SW480 (cell line): ENCODE measurements at regions not wholly inside any gene's neighbourhood (a gene's known extent, or its start where the extent isn't known, plus 50 kb on each side); places are given as distances from the start of the nearest gene placed in this dataset.
"Not testable (repeated sequence)": the region's sequence is repeated elsewhere in the genome, so short reads cannot be mapped to it uniquely, and the experiment has no call there.

Experiments
- DNase-seq: peaks from one replicate; pipeline ENCODE4 v3.0.0-alpha.2; 2016; ENCODE audit warnings: low spot score

GRCh38 chr5:15021266-15022046 is 149.9 kb upstream of the ANKH start:
- no peak for DNase-seq

DNA sequence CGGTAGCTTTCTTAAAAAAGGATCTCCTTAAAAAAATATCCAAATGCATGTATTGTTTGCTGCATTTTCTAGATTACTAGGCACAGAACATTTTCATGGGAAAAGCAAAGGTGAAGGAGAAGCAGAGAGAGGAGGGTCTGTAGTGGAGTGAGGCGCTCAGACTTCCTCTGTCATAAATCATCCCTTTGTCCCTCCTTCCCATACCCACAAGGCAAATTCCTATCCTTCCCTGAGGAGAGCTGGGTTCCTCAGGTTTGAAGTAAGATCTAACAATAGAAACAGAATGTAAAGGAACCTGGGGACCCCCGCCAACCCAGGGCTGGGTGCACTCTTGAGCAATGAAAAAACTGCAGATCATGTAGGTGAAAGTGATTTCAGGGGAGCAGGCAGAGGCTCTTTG is 149.2 kb upstream of the ANKH start:
- DNase-seq, result no peak

DNA sequence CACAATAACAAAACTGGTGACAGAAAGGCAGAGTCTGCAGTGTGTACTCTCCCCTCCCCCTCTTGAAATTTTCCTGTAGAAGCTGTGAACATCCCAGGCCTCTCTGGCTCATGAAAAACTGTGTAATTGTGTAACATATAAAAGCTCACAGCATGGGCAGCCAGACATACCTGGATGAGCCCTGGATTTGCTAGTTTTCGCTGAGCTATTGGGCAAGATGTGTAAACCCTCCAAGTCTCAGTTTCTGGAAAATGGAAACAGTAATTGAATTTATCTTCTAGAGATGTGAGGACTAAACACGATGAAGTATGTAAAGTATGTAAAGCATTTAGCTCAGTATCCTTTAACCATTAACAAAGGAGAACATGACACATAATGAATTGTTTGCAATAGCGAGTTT is 143.2 kb upstream of the ANKH start:
- no peak for DNase-seq

DNA sequence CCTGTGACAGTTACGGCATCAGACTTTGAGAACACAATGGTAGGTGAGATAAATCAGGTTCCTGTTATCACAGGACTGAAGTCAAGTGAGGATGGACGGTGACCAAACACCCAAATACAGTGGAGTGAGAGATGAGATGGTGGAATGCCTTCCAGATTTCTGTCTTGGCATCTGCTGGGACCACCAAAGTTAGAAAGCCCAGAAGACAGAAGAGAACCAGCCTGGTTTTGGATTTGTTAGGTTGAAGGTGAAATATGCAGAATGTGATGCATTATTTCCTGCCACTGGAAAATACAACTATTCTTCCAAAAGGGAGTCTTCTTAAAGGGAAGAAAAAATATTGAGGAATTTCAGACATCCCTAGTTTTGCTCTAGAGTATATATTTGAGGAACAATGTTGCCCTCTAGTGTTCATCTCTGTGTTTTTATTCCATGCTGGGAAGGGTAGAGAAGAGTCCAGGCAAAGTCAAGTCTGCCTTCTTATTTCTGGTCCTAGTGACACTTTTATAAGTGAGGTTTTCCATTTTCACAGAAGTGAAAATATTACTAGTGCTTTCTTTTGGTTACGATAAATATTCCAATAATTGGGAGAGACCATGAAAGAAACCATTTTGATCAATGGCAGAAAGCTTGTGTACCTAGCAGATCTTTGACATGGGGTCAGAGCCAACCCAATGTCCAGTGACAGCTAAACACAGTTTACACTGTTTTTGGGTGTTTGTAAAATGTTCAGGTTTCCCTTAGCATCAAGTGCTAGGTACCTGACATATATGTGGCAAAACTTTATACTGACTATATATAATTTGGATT is 142.3 kb upstream of the ANKH start:
- DNase-seq, result peak; percentile 86

DNA sequence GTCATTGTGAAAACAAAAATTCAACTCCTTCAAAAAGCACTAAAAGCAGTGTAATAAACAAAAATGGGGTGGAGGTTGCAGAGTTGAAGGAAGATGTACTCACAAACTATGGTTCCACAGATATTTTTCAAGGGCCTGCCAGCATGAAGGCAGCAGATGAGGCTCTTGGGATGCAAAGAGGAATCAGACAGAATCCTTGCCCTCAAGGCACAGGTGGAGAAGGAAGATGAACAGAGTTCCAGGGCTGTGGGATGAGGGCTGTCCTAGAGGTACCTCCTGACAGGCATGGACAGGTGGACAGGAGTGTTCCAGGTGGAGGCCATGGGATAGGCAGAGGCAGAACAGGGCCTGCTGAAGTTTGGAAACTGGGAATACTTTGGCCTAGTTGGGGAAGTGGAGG is 140.5 kb upstream of the ANKH start:
- no peak for DNase-seq

GRCh38 chr5:15010936-15011335 is 139.4 kb upstream of the ANKH start:
- DNase-seq, result peak; percentile 40

DNA sequence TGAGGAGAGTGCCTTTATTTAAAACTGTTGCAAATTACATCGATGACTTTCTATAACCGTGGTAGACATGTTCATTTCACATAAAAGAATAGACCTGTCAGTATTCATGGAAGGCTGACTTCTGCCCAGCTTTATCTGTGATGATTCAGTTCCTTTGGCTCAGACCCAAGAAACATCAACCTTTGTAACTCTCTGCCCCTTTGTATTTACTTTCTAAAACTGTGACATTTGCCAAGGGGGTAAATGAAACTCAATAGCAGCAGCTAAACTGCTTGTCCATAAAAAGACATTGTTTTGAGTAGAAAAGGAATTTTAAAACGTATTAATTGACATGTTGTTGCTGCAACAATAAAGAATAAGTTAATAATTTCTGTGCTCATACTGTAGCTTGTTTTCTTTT is 137.8 kb upstream of the ANKH start:
- peak; percentile 84 for DNase-seq

GRCh38 chr5:15008921-15009320 is 137.3 kb upstream of the ANKH start:
- DNase-seq, result no peak

DNA sequence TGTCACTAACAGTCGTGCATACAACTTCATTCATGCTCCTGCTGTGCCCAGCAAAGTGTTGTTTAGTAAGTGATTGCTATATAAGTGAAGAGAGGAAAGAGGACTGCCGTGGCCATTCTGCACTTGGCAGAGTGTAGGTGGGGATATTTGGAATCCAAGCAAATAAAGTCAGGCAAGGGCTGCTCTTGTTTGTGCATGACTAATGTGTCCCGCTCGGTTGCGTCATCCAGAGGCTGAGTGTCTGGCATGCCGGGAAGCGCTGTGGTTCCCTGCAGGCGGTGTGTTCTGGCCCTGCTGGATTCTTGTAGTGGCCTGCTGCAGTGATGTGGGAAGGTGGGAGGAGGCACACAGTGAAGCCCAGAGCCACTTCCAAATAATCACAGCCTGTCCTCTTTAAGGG is 136.9 kb upstream of the ANKH start:
- peak; percentile 93 for DNase-seq

- no peak for DNase-seq
Measured at GRCh38 chr5:15007646-15008045, 136.1 kb upstream of the ANKH start.

GRCh38 chr5:15004506-15004905 is 132.9 kb upstream of the ANKH start:
- no peak for DNase-seq

- DNase-seq, result peak; percentile 87
Measured at GRCh38 chr5:15003511-15003920, 131.9 kb upstream of the ANKH start.

GRCh38 chr5:15002791-15003190 is 131.2 kb upstream of the ANKH start:
- DNase-seq, result no peak

- no peak for DNase-seq
Measured at GRCh38 chr5:15002173-15002572, 130.6 kb upstream of the ANKH start.

- DNase-seq, result no peak
Measured at GRCh38 chr5:15001517-15001916, 129.9 kb upstream of the ANKH start.

DNA sequence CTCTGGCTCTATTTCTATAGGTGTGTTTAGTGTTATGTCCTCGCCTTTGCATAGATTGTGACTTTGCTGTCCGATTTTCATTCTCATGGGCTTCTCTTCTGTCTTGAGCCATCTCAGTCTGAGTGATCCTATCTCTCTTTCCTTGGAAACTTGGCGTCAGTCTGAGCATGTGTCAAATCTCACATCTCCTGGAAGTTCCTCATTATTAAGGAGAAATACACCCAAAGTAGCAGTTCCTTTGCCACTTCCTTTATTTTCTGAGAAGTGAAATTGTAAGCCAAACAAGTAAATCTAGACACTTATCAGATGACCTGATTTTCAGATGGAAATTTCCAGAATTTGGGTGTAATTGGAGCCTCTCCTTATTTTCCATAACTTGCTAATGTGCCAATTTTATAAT is 126.9 kb upstream of the ANKH start:
- DNase-seq, result no peak

- no peak for DNase-seq
Measured at GRCh38 chr5:14996997-14997396, 125.4 kb upstream of the ANKH start.

DNA sequence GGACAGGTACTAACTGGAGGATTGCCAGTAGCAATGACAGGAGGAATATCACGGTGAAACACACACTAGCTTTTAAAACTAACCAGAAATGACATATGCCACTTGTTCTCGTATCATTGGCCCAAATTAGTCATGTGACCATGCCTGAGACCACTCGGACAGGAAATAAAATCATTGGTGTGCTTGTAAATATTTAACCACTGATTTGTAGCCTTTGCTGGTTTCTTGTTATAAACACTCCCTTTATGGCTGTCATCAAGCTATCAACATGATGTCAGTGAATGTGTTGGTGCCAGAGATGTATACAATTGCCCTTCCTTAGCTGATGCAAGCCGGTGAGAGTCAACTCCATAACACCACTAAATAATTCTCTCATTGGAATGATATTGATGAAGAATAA is 123.7 kb upstream of the ANKH start:
- DNase-seq, result no peak

DNA sequence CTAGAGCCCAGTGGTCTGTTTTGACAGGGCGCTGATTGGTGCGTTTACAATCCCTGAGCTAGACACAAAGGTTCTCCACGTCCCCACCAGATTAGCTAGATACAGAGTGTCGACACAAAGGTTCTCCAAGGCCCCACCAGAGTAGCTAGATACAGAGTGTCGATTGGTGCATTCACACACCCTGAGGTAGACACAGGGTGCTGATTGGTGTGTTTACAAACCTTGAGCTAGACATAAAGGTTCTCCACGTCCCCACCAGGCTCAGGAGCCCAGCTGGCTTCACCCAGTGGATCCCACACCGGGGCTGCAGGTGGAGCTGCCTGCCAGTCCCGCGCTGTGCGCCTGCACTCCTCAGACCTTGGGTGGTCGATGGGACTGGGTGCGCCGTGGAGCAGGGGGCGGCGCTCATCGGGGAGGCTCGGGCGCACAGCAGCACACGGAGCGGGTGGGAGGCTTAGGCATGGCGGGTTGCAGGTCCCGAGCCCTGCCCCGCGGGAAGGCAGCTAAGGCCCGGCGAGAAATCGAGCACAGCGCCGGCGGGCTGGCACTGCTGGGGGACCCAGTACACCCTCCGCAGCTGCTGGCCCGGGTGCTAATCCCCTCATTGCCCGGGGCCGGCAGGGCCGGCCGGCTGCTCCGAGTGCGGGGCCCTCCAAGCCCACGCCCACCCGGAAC is 122.0 kb upstream of the ANKH start:
- DNase-seq, result not testable (repeated sequence)

- DNase-seq, result not testable (repeated sequence)
Measured at GRCh38 chr5:14992751-14993458, 121.3 kb upstream of the ANKH start.

GRCh38 chr5:14988223-14988622 is 116.6 kb upstream of the ANKH start:
- no peak for DNase-seq

GRCh38 chr5:14986413-14986812 is 114.8 kb upstream of the ANKH start:
- no peak for DNase-seq
